ENCODE measurements at regions not wholly inside any gene's neighbourhood (a gene's known extent, or its start where the extent isn't known, plus 50 kb on each side); places are given as distances from the start of the nearest gene placed in this dataset.

DNA sequence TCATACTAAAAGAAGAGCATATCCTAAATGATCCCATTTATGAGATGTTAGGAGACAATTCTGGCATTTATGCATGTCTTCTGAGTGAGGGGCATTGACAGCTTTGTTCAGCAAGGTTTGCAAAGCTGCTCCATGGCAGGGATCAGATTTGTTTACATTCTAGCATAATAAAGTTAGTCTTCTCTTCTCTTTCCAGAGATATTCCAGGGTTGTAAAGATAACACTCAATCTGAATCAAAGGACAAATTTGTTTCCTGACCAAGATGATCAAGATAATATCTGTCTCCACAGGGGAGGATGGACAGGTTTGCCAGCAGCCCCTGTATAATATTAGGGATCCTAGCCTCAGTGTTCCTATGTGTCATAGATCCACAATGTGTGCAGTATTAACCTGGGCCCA lies 77.5 kb upstream of the ZC3H12C start:
- DNase-seq = no peak
- Histone ChIP-seq H3K27me3 (no peaks in the 10 kb centered on the region), H3K4me3 (no peak overlapping the region), H3K4me1 (no peaks in the 10 kb centered on the region), H3K9me3 (peaks cover 0 to 6% (median 1%) of the 10 kb centered on the region in 4 donors), H3K36me3 (no peaks in the 10 kb centered on the region), H3K27ac (no peak overlapping the region)
- TF ChIP-seq POLR2A (IDR thresholded peaks at IDR 0.05) (no peak), EP300 (IDR thresholded peaks at IDR 0.05) (no peak), POLR2AphosphoS5 (IDR thresholded peaks at IDR 0.05) (no peak)
- TF ChIP-seq, protein P1, sequence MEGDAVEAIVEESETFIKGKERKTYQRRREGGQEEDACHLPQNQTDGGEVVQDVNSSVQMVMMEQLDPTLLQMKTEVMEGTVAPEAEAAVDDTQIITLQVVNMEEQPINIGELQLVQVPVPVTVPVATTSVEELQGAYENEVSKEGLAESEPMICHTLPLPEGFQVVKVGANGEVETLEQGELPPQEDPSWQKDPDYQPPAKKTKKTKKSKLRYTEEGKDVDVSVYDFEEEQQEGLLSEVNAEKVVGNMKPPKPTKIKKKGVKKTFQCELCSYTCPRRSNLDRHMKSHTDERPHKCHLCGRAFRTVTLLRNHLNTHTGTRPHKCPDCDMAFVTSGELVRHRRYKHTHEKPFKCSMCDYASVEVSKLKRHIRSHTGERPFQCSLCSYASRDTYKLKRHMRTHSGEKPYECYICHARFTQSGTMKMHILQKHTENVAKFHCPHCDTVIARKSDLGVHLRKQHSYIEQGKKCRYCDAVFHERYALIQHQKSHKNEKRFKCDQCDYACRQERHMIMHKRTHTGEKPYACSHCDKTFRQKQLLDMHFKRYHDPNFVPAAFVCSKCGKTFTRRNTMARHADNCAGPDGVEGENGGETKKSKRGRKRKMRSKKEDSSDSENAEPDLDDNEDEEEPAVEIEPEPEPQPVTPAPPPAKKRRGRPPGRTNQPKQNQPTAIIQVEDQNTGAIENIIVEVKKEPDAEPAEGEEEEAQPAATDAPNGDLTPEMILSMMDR (IDR thresholded peaks at IDR 0.05) = no peak
- intact Hi-C loops (cut with DNase I) = no loop called here

DNA sequence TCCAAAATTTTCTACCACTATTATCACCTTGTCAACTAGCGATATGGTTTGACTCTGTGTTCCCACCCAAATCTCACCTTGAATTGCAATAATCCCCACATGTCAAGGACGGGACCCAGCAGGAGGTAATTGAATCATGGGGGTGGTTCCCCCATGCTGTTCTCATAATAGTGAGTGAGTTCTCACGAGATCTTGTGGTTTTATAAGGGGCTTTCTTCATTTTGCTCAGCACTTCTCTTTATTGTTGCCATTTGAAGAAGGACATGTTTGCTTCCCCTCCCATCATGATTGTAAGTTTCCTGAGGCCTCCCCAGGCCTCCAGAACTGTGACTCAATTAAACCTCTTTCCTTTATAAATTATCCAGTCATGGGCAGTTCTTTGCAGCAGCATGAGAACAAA lies 73.5 kb upstream of the ZC3H12C start:
- TF ChIP-seq POLR2AphosphoS5 (IDR thresholded peaks at IDR 0.05) = no peak
- TF ChIP-seq, protein P1 (IDR thresholded peaks at IDR 0.05) = no peak
- no peak for TF ChIP-seq EP300 (IDR thresholded peaks at IDR 0.05)
- TF ChIP-seq POLR2A (IDR thresholded peaks at IDR 0.05) = no peak
- Histone ChIP-seq H3K27ac (no peak overlapping the region), H3K4me3 (no peak overlapping the region), H3K36me3 (no peaks in the 10 kb centered on the region), H3K9me3 (no peaks in the 10 kb centered on the region), H3K27me3 (no peaks in the 10 kb centered on the region), H3K4me1 (no peaks in the 10 kb centered on the region)
- 75 to 87% methylated on average over 3 of the region's 3 CpGs for WGBS, 2 donors
- intact Hi-C loops (cut with DNase I) = no loop called here
- DNase-seq = no peak

DNA sequence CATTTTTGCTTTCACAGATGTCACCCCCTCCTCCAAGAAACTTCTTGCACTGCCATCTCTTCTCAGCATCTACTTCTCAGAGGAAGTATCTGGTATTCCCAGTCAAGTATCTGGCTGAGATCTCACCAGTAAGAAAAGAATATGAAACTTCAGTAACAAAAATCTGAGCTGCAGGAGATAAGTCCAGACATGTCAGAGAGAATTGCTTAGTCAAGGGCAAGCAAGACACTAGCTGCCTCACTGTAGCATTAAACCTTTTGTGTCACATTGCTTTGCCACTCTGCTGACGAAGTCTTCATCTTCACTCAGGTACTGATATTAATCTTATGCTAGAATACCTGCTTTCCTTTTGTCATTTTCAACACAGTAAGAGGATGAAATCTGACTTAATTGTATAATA lies 70.6 kb upstream of the ZC3H12C start:
- H3K36me3 ChIP-seq = no peaks in the 10 kb centered on the region
- WGBS, 2 donors = 88% methylated on average over 1 of the region's 1 CpG
- H3K9me3 ChIP-seq = no peaks in the 10 kb centered on the region
- H3K4me3 ChIP-seq = no peak overlapping the region
- TF ChIP-seq POLR2AphosphoS5 (IDR thresholded peaks at IDR 0.05) (no peak), EP300 (IDR thresholded peaks at IDR 0.05) (no peak), POLR2A (IDR thresholded peaks at IDR 0.05) (no peak)
- TF ChIP-seq, protein P1 (IDR thresholded peaks at IDR 0.05) = no peak
- no peak overlapping the region for H3K27ac ChIP-seq
- DNase-seq = no peak
- H3K4me1 ChIP-seq = no peaks in the 10 kb centered on the region
- intact Hi-C loops (cut with DNase I) = no loop called here
- no peaks in the 10 kb centered on the region for H3K27me3 ChIP-seq

DNA sequence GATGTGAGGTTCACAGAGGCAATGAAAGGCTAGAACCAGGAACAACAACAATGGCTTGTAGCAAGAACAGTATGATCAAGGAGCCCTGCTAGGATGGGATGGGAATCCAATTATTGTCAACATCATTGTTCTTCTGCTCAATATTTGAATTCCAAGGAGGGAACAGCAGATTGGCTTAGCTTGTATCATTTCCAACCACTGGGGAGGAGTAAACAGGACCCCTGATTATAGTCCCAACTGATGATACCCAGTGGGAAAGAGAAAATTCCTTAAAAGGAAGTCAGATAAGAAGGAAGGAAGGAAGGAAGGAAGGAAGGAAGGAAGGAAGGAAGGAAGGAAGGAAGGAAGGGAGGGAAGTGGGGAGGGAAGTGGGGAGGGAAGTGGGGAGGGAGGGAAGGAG lies 69.5 kb upstream of the ZC3H12C start:
- Histone ChIP-seq H3K4me1 (no peaks in the 10 kb centered on the region), H3K27me3 (no peaks in the 10 kb centered on the region), H3K36me3 (no peaks in the 10 kb centered on the region), H3K4me3 (no peak overlapping the region), H3K27ac (no peak overlapping the region), H3K9me3 (no peaks in the 10 kb centered on the region)
- TF ChIP-seq POLR2AphosphoS5 (IDR thresholded peaks at IDR 0.05) (no peak), EP300 (IDR thresholded peaks at IDR 0.05) (no peak), POLR2A (IDR thresholded peaks at IDR 0.05) (no peak)
- TF ChIP-seq, protein P1 (IDR thresholded peaks at IDR 0.05) = no peak
- no peak for DNase-seq
- intact Hi-C loops (cut with DNase I) = no loop called here

DNA sequence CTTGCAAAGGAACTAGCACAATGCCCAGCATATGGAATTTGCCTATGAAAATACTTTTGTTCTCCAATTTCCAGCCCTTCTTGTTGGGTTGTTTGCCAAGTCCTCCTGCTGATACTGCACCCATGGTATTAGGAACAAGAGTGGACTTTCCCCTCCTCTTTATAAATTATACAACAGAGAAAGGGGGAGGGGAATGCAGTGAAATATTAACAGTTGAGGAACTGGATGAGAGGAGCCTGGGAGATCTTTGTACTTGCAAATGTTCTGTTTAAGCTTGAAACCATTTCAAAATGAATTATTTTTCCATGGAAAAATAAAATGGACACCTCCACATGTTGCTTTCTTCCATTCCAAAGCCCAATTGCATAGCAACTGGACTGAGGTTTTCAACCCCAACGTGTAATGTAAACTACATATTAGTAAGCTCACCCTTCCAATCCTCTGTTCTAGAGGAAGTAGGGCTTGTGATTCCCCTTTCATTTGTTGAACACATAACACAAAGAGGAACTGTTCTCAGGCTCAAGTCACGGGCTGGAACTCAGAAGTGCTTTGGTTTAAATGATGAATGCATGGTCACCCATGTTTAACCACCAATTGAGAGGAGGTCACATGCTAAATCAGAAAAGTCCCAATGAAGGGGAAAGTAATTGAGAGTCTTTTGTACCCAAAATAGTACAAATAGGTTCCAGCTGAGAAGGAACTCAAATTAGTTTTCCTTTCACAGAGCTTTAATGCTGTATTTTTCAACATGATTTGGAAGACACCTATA lies 66.2 kb upstream of the ZC3H12C start:
- Histone ChIP-seq H3K4me1 (no peaks in the 10 kb centered on the region), H3K36me3 (no peaks in the 10 kb centered on the region), H3K9me3 (no peaks in the 10 kb centered on the region), H3K27ac (no peak overlapping the region), H3K4me3 (no peak overlapping the region), H3K27me3 (no peaks in the 10 kb centered on the region)
- DNase-seq = no peak
- TF ChIP-seq POLR2A (IDR thresholded peaks at IDR 0.05) = no peak
- TF ChIP-seq POLR2AphosphoS5 (IDR thresholded peaks at IDR 0.05) = no peak
- no peak for TF ChIP-seq EP300 (IDR thresholded peaks at IDR 0.05)
- TF ChIP-seq, protein P1 (IDR thresholded peaks at IDR 0.05) = no peak
- WGBS, 2 donors = 31 to 37% methylated on average over 2 of the region's 2 CpGs
- intact Hi-C loops (cut with DNase I) = no loop called here
